ENCODE measurements at regions not wholly inside any gene's neighbourhood (a gene's known extent, or its start where the extent isn't known, plus 50 kb on each side); places are given as distances from the start of the nearest gene placed in this dataset.

- TF ChIP-seq CTCF (IDR thresholded peaks at IDR 0.05) (no peak), POLR2A (IDR thresholded peaks at IDR 0.05) (no peak)
Measured at GRCh38 chr17:51474764-51475163, 214.4 kb downstream of the UTP18 start.

Data from adrenal gland (tissue), 5 donors.